HG02840 (cell line): ENCODE measurements at regions not wholly inside any gene's neighbourhood (a gene's known extent, or its start where the extent isn't known, plus 50 kb on each side); places are given as distances from the start of the nearest gene placed in this dataset.

Experiments
- ATAC-seq: cut with Tn5 transposase; IDR thresholded peaks from one replicate; pipeline ENCODE4 v1.9.1; 2021; ENCODE audit warnings: mild to moderate bottlenecking, moderate library complexity, moderate number of reproducible peaks; ENCODE audit not compliant: unreplicated experiment, low FRiP score

DNA sequence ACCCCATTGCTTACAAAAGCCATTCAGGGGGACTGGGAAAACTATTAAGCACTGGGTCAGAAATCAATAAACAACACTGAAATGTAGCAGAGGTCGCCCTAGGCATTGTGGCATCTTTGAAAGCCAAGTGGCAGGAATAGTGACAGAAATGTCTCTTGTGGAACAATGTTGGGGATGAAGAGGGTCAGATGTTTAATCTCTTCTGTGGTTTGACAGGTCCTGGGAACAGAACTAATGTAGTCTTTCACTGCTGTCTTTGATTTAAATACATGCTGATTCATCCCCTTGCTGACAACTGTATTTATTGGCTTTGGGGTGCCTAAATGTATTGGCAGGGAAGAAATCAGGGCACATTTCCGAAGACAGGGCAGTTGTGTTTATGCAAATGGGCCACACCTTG, 194.8 kb downstream of the ATG4C start:
- ATAC-seq = no peak

DNA sequence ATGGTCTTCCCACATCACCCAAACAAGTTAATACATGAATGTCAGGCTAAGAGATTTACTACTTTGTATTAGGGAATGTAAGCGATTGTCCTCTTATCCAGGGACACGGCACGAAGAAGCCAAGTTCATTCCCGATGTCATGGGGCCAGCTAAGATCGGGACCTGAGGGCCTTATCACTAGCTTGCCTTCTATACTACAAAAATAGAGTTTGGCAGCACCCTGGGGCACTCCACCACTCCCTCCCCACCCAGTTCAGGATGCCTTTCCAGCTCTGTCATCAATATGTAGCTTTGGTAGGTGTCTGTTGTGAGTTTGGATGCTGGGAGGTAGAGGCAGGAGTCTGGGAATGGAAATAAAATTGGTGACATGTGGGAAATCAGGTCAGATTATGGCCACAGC, 197.5 kb downstream of the ATG4C start:
- ATAC-seq = no peak

DNA sequence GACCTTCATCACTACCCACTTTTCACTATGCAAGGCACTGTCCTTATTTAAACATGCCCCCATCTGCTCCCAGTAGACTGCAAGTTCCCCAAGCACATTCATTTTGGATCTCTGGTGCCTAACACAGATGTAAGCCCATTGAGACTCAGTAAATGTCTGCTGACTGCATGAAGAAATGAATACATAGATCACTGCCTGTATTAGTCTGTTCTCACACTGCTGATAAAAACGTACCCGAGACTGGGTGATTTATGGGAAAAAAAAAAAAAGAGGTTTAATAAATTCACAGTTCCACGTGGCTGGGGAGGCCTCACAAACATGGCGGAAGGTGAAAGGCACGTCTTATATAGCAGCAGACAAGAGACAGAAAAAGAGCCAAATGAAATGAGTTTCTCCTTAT, 204.9 kb downstream of the ATG4C start:
- ATAC-seq = no peak

DNA sequence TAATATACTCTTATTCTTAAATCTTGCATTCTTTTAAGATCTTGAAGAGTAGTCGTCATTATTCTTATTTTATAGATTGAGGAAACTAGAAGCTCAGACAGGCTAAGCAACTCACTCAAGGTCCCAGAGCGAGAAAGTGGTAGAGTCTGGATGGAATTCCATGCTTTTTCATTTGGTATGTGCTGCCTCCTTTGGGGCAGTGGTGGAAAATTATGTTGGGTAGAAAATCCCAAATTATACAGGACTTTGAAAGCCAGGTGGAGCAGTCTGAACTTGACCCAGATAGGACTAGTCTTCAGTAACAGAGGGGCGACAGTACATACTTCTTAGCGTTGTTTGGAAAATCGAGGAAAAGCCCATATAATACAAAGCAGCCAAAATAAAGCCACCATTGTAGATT, 205.6 kb downstream of the ATG4C start:
- no peak for ATAC-seq

DNA sequence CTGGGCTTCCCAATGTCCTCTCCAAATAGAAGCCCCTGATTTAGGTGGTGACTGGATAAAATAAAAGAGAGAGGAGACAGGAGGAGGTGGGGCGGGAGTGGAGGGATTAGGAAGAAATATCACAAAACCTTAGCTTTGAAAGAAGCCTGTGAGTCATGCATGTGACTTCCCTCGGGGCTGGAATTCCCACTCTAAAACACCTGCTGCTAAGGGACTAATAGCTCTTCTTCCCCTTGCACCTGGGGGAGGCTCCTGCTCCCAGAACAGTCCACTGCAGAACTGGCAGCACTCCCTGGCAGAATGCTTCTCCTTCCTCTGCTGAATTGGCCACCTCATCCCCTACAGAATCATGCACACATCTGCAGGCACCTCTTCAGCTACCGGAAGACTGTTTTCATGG, 207.2 kb downstream of the ATG4C start:
- no peak for ATAC-seq

DNA sequence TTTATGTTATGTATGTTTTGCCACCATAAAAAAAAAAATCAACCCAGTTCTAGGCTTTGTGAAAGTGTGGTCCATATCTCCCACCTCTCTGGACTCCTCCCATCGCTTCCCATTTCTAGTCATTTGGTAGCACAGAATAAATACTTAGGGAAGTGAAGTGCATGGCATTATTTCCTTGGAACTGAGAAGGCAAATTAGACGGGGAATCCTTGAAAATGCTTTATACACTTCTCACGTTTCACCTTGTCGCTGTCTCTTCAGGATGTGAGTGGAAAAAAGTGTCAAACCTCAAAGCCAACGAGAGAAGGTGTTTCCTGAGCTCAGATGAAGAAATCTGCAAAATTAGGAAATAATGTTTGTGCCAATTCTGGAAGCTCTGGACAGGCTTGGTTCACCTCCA, 209.9 kb downstream of the ATG4C start:
- no peak for ATAC-seq

DNA sequence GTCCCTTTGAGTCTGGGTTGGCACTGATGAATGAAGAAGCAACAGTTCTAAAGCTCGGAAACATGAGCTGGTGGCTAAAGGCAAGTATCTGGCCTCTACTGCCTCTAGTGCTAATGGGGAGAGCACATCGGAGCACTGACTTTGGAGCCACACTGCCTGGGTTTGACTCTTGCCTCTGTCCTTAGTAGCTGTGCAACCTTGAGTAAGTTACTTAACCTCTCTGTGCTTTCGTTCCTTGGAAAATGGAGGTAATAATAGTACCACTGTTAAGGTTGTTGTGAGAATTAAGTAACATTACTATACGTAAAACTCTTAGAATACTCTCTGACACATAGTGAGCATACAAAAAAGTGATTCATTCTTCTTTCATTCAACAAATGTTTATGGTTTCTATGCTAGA, 211.2 kb downstream of the ATG4C start:
- no peak for ATAC-seq

DNA sequence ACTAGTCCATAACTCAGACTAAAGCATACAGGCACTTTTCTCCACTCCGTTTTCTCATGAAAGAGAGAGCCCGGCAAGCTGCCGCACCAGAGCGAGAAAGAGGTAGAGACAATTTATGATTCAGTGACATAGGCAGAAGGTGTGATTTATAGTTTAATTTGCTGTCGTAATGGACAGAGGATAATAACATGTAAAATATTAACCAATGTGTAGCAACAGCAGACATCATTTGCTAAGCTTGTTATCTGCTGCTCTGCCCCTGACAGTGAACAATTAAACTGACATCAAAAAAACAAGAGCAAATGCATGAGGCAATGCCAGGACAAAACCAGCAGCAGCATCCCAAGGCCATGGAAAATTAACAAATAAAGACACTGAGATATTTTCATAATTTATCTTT, 214.0 kb downstream of the ATG4C start:
- no peak for ATAC-seq

DNA sequence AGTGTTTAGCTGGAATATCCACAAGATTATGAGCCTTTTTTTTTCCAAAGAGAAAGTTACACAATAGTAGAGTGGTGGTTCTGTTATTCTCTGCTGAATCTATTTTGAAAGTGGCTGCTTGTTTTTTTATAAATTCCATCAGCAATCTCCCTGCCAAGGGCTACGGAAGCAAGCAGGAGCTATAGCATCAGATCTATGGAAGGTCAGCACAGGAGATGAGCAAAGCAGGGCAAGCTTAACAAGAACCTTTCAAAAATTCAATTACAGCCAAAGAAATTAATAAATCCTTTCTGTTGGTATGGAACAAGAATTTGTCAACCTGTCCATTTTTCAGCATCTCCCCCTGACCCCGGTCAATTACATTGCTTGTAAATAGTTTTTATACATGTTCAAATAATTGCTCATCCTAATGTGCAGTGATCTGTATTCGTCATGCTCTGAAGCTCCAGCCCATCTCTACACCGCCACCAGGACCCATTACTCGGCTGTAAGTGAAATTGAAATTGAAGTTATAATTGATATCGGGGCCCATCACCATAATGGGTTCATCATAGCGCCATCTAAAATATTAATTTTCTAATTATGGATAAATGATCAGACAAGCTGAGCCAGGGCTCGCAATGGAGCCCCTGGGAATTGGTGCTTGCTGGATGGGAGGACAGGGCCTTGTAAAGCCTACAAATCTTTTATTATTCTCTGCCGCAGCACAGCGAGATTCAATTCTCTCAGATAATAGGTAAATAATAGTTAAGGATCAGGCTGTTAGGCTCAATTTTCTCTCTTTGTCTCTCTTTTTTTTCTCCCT, 215.1 kb downstream of the ATG4C start:
- no peak for ATAC-seq

DNA sequence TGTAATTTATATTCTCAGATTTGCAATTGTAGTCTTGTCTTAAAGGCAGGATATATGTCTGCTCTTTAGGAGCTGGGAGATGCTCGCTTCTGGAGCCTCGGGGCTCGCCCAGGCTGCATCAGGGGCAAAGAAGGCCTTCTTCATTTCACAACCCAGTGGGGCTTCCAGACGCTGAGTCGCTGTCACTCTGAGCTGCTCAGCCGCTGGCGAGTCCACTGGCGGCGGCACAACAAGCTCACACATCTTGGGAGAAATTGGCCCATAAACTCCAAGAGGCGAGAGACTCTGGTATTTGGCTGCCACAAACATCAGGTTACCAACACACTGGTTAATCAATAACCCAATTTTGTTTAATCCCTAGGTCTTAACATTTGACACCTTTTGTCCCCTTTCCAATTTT, 216.6 kb downstream of the ATG4C start:
- no peak for ATAC-seq

DNA sequence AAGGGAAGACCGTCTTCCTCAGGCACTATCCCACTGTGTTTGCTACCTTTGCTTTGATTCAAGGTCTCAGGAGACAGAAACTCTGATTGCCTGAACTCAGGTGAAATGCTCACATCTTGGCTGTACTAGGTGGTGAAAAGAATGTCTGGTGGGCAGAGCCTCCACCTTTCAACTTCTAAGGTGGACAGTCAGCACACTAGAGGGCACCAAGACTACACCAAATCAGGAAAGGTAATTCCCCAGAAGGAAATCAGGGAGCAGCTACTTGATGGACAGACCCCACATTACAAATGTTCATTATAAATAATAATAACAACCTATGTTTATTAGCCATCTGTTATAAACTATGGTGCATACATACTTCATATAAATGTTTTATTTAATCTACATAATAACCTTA, 220.9 kb downstream of the ATG4C start:
- no peak for ATAC-seq

DNA sequence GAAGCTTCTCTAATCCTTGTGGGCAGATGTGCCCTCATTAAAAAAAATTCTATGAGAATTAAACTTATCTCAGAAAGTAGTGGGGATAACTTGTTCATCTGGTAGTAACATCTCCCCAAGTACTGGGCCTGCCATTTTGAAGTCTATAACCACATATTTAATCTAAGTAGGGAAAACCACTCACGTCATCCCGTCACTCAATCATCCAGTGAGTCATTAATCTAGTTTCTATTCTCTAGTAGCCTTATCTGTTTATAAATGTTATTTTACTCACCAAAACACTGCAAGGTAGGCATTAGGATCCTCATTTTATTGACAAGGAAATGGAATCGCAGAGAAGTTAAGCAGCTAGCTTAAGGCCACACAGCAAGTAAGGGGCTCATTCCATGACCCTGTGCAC, 221.9 kb downstream of the ATG4C start:
- no peak for ATAC-seq

DNA sequence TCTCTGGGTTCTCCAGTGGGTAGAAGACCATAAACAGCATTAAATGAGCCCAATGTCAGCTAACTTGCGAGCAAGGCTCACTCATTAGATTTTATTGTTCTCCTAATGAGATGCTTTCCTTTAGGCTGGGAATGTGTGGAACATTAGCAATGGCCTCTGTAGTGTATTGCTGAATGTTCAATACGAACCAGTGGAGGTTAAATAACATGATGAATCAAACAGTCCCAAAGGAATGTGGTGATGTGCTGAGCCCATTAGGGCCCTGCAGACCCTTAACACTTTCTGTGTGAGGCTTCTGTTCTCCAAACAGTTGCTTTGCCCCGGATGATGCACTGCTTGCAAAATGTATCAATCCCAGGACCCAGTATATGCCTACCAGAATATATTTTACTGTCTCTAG, 225.5 kb downstream of the ATG4C start:
- ATAC-seq = no peak

DNA sequence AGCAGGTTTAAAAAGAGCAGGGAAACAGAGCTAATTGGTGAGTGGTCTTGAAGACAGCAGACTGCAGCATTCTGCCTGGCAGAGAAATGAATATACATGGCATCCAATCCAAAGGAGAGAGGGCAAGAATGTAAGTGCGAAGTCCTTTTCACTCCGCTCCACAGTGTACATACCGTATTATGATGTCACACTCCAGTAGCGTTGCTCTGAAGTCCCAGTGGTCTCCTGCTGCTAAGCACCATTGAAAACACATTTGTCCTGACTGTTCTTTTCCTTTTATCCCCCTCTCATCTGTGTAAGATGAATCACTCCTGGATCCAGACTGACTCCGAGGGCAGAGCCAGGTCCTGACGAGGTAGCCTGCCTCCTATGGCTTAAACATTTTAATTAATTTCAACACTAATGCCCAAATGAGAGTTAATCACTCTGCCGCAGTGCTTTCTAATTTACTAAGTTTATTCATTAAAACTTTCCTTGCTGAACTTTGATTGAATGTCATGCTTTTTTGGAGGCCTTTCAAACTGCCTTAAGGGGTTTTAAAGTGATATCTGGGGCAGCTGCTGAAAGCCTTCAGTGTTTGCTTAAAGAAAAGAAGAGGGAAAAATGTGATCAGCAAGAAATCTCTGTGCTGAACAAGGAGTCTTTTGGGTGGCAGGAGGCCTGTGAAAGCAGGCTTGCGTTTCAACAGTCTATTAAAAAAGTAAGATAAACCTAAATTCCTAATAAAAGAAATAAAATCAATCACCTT, 227.2 kb downstream of the ATG4C start:
- no peak for ATAC-seq

DNA sequence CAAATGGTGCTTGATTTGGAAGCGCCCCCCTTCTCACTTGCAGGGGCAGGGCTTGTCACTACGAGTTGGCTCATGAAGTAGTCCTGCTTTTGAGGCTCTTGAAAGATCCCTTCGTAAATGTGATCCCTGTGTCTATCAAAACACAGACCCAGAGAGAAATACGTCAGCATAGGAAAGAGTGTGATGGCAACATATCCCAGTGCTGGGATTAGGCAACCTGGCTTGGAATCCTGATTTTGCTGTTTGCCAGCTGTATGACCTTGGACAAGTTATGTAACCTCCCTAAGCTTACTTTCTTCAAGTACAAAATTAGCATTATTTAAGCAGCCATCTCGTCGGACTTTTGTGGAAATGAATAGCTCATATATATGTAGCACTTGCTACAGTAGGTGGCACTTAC, 228.4 kb downstream of the ATG4C start:
- no peak for ATAC-seq

DNA sequence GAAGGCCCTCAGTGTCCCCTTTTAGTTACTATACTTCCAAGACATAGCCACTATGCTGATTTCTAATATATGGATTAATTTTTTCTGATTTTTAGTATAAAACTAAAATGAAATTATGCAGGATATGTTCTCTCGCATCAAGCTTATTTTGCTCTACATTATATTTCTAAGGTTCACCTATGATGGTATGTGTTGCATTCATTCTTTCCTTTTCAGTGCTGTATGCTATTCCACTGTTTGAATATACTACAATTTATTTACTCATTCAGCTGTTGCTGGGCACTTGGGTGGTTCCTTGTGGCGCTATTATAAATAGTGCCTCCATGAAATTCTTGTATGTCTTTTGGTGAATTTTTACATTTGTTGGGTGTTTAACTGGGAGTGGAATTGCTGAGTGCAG, 230.3 kb downstream of the ATG4C start:
- ATAC-seq = no peak

DNA sequence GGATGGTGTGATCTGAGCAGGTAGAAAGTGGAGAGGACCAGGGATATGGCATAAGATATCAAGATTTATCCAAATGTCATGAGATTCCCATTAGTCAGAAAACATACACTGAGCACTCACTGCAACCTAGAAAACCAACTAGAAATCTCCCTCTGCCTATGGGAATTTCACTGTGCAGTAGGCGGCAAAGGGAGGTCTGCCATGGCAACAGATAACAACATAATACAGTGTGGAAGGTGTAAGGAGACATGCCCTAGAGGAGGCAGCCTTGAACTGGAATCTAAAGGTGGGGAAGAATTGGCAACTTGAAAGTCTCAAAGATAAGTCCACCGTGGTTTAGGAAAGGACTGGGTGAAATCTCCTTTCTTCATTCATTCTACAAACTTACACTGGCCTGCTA, 238.4 kb downstream of the ATG4C start:
- no peak for ATAC-seq

DNA sequence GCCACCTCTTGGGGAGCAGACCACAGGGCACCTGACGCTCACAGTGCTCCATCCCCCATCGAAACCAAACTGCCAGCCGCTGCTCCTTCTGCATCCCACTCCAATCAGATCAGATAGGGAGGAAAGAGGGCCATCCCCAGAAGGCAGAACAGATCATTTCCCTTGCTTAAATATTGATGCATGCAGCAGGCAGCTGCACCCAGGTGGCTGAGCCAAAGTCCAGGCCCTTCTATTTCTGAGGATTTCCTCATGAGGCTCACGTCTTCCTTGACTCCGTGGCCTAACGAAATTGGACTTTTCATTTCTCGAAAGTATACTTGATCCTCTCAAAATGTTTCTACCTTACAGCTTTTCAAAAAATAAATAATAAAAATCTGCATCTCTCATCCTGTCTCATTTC, 239.2 kb downstream of the ATG4C start:
- no peak for ATAC-seq

DNA sequence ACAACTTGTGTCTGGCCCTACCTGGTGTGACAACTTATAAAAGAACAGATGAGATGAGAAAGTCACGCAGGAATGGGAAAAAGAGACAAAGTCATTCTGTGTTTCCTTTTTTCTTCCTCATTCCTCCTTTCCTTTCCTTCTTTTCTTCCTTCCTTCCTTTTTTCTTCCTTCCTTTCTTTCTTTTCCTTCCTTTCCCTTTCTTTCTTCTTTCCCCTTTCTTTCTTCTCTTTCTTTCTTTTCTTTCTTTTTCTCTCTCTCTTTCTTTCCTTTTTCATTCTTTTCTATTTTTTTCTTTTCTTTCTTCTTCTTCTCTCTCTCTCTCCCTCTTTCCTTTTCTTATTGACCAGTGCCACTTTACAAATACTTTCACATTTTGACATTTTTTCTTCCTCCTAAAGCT, 239.7 kb downstream of the ATG4C start:
- no peak for ATAC-seq

DNA sequence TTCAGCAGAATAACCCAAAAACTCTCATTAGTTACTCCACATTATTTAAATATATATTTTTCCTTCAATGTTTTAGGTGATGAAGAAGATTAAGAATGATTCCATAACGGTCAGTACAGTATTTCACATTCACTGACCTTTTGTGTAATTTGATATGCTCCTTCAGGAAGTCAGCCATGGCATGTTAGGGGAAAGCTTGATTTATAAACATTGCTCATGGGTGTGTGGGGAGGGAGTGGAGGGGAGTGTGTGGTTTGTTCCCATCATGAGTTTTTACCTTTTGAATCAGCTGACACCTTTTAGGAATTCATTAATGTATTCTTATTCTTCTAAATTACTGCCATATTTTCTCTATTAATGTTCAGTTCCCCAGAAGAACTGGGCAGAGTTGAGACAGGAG, 240.2 kb downstream of the ATG4C start:
- no peak for ATAC-seq

DNA sequence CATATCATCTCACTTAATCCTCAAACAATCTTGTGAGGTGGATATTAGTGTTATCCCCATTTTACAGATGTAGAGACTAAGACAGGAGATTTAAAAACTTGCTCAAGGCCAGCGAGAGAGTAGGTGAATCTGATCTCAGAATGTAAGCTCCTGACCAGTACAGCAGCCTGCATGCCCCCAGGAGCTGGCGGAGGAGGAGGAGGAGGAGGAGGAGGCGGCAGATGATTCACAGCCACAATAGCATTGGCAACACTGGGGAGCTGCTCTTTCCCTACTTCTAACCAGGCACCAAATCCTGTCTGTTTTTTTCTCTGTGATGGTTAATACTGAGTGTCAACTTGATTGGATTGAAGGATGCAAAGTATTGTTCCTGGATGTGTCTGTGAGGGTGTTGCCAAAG, 243.2 kb downstream of the ATG4C start:
- no peak for ATAC-seq

DNA sequence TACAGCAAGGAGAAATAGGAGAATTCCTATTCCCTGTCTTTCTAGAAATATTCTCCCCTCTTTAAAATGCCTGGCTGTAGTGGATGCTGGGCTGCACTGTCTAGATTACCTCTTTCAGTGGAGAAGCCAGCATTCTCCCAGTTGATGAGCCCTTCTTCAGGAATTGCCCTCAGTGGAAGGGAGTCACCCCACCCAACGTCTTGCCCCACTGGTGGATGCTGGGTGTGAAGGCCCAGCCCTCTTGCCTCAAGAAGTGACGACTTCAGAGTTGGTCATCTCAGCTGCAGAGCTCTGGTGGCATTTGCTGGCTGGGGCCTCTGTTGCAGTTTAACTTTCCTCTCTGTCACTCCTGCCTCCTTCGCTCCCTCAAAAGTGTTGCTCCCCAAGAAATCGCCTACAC, 248.2 kb downstream of the ATG4C start:
- no peak for ATAC-seq
